HEK293 (cell line): ENCODE measurements at regions not wholly inside any gene's neighbourhood (a gene's known extent, or its start where the extent isn't known, plus 50 kb on each side); places are given as distances from the start of the nearest gene placed in this dataset.

ENCODE experiments used
- CTCF ChIA-PET: fragments of 350-600 bp; formaldehyde crosslinking; extraction: SDS; loops from one replicate; lab custom pipeline; 2021; ENCODE audit warnings: antibody characterized with exemption; lab: Yijun Ruan, JAX
- POLR2A ChIA-PET: fragments of 300-600 bp; formaldehyde crosslinking; extraction: SDS; loops from one replicate; lab custom pipeline; 2020; ENCODE audit warnings: antibody characterized with exemption, inconsistent platforms; lab: Yijun Ruan, JAX
- H3K27ac ChIP-seq: fragments of 200-500 bp; sonication (Bioruptor generic); 2 replicates; pipeline ENCODE4 v1.5.1; 2014; ENCODE audit warnings: low read depth, low read length, control low read depth, inconsistent platforms; ENCODE audit errors: extremely low read depth
- H3K36me3 ChIP-seq, 2 experiments: fragments of 200-500 bp in 1 of 2; sonication (Bioruptor generic) in 1 of 2; 1 replicate in 1 of 2; 2 replicates in 1 of 2; pipeline ENCODE4 v1.5.1; 2014 to 2017; ENCODE audit warnings: inconsistent platforms in 2 of 2, low read length in 2 of 2; ENCODE audit not compliant: control insufficient read depth in 2 of 2, insufficient read depth in 1 of 2
- H3K4me1 ChIP-seq: fragments of 200-500 bp; sonication (Bioruptor generic); 2 replicates; pipeline ENCODE4 v1.5.1; 2014; ENCODE audit warnings: mild to moderate bottlenecking, low read length, inconsistent platforms; ENCODE audit not compliant: control insufficient read depth, insufficient read depth
- H3K4me3 ChIP-seq: 2 replicates; pipeline ENCODE4 v1.5.1; 2011; ENCODE audit warnings: low read depth, mild to moderate bottlenecking, control low read depth, low read length, moderate library complexity
- H3K9me3 ChIP-seq: fragments of 200-500 bp; sonication (Bioruptor generic); 2 replicates; pipeline ENCODE4 v1.5.1; 2014; ENCODE audit warnings: low read depth, low read length, inconsistent platforms; ENCODE audit not compliant: control insufficient read depth, insufficient read depth
- PBX3 ChIP-seq: sonication (generic); formaldehyde crosslinking; IDR thresholded peaks from 2 replicates; pipeline ENCODE4 v1.8.1; 2022; ENCODE audit warnings: mild to moderate bottlenecking, moderate library complexity, missing genetic modification reagents
- REPIN1 ChIP-seq: fragments of 450-650 bp; formaldehyde crosslinking; IDR thresholded peaks from 2 replicates; pipeline ENCODE4 v1.5.1; 2017; ENCODE audit warnings: missing biosample characterization, missing genetic modification characterization, low read depth
- SCRT1 ChIP-seq: fragments of 450-650 bp; formaldehyde crosslinking; IDR thresholded peaks from 2 replicates; pipeline ENCODE4 v1.5.1; 2016; ENCODE audit warnings: missing biosample characterization, missing genetic modification characterization, borderline replicate concordance
- SCRT2 ChIP-seq: fragments of 450-650 bp; formaldehyde crosslinking; IDR thresholded peaks from 2 replicates; pipeline ENCODE4 v1.5.1; 2016; ENCODE audit warnings: missing biosample characterization, missing genetic modification characterization
- ZNF350 ChIP-seq: fragments of 450-650 bp; formaldehyde crosslinking; IDR thresholded peaks from 2 replicates; pipeline ENCODE4 v1.5.0; 2017; ENCODE audit warnings: missing biosample characterization, mild to moderate bottlenecking, missing genetic modification characterization
- ZNF645 ChIP-seq: fragments of 450-650 bp; formaldehyde crosslinking; IDR thresholded peaks from 2 replicates; pipeline ENCODE4; 2016; ENCODE audit warnings: missing biosample characterization, missing genetic modification characterization
- ZNF654 ChIP-seq: fragments of 450-650 bp; formaldehyde crosslinking; IDR thresholded peaks from 2 replicates; pipeline ENCODE4 v1.5.1; 2016; ENCODE audit warnings: low read depth, missing biosample characterization, missing genetic modification characterization
- ZNF670 ChIP-seq: fragments of 450-650 bp; formaldehyde crosslinking; IDR thresholded peaks from 2 replicates; pipeline ENCODE4 v1.5.1; 2016; ENCODE audit warnings: missing biosample characterization, missing genetic modification characterization, low read depth
- ZNF776 ChIP-seq: fragments of 450-650 bp; formaldehyde crosslinking; IDR thresholded peaks from 2 replicates; pipeline ENCODE4 v1.5.0; 2017; ENCODE audit warnings: missing biosample characterization, missing genetic modification characterization, borderline replicate concordance
- ZSCAN16 ChIP-seq: fragments of 450-650 bp; formaldehyde crosslinking; IDR thresholded peaks from 2 replicates; pipeline ENCODE4 v1.5.1; 2016; ENCODE audit warnings: missing biosample characterization, missing genetic modification characterization

- no peak for TF ChIP-seq PBX3 (CRISPR knock-in tag)
Observed at GRCh38 chr19:32291876-32292275, 53.5 kb upstream of the ZNF507 start (continued).

- Histone ChIP-seq H3K4me1 (no peaks in the 10 kb centered on the region), H3K4me3 (no peak overlapping the region), H3K9me3 (peaks cover 10% of the 10 kb centered on the region), H3K36me3 (no peaks in the 10 kb centered on the region; a peak in 1 of 3 replicates), H3K27ac (no peak overlapping the region)
- CTCF ChIA-PET: interaction anchor here (0.6 to 0.8 kb wide), 4 partner anchors 10 to 275 kb away, joined by 3 to 5 read pairs (median 4); no protein-coding TSS in a partner anchor
- POLR2A ChIA-PET: no interaction called here
- TF ChIP-seq ZNF654 (tag by site-specific recombination) (no peak), ZNF645 (tag by site-specific recombination) (no peak), ZSCAN16 (tag by site-specific recombination) (no peak), REPIN1 (no peak), ZNF350 (tag by site-specific recombination) (no peak), ZNF670 (tag by site-specific recombination) (no peak), ZNF776 (tag by site-specific recombination) (no peak), SCRT2 (tag by site-specific recombination) (peak; percentile 93), SCRT1 (tag by site-specific recombination) (peak; percentile 83)
Observed at GRCh38 chr19:32294871-32295438, 50.5 kb upstream of the ZNF507 start.
